Endothelial cell of umbilical vein (primary cell): ENCODE measurements at regions not wholly inside any gene's neighbourhood (a gene's known extent, or its start where the extent isn't known, plus 50 kb on each side); places are given as distances from the start of the nearest gene placed in this dataset.

Experiments
- CTCF ChIP-seq, 2 donors: IDR thresholded peaks; 1 replicate in 1 of 2; 2 replicates in 1 of 2; pipeline ENCODE4 v1.5.1; 2011; ENCODE audit warnings: low read length in 2 of 2, mild to moderate bottlenecking in 2 of 2, moderate library complexity in 2 of 2, control low read depth in 1 of 2, inconsistent platforms in 1 of 2, low read depth in 1 of 2; ENCODE audit not compliant: insufficient read depth in 1 of 2; ENCODE audit errors: extremely low read depth in 1 of 2
- EZH2 ChIP-seq: IDR thresholded peaks from 2 replicates; pipeline ENCODE4 v1.6.1; 2012; ENCODE audit warnings: borderline replicate concordance, low read depth, mild to moderate bottlenecking, moderate library complexity, low read length, inconsistent platforms; ENCODE audit not compliant: severe bottlenecking
- GATA2 ChIP-seq: IDR thresholded peaks from 2 replicates; pipeline ENCODE4 v1.7.0; 2011; ENCODE audit warnings: low read depth, mild to moderate bottlenecking, moderate library complexity, mixed read lengths, low read length; ENCODE audit not compliant: insufficient read length, insufficient read depth
- JUN ChIP-seq: IDR thresholded peaks from 2 replicates; pipeline ENCODE4 v1.6.1; 2011; ENCODE audit warnings: borderline replicate concordance, low read depth; ENCODE audit not compliant: insufficient read length, insufficient read depth
- MYC ChIP-seq: IDR thresholded peaks from one replicate; pipeline ENCODE4 v1.6.1; 2011; ENCODE audit warnings: mild to moderate bottlenecking, low read depth, low read length
- POLR2A ChIP-seq: IDR thresholded peaks from 2 replicates; pipeline ENCODE4 v1.6.1; 2012; ENCODE audit warnings: low read depth, mild to moderate bottlenecking, control low read depth, low read length
- POLR2AphosphoS5 ChIP-seq: IDR thresholded peaks from 2 replicates; pipeline ENCODE4 v1.6.1; 2012; ENCODE audit warnings: low read depth, mild to moderate bottlenecking, control low read depth, low read length, moderate library complexity; ENCODE audit not compliant: insufficient read depth

- no peak for TF ChIP-seq EZH2
- no peak for TF ChIP-seq CTCF (IDR thresholded peaks at IDR 0.05; ENCODE audit: extremely low read depth in 1 of 2, insufficient read depth in 1 of 2, low read depth in 1 of 2, low read length in 2 of 2)
- TF ChIP-seq POLR2AphosphoS5: no peak
- TF ChIP-seq MYC: no peak
- no peak for TF ChIP-seq JUN
- no peak for TF ChIP-seq GATA2
- TF ChIP-seq POLR2A: no peak
Measured at GRCh38 chr11:20311444-20311843, 52.1 kb upstream of the HTATIP2 start.
